CD4-positive, CD25-positive, alpha-beta regulatory T cell (primary cell): ENCODE measurements at regions not wholly inside any gene's neighbourhood (a gene's known extent, or its start where the extent isn't known, plus 50 kb on each side); places are given as distances from the start of the nearest gene placed in this dataset.

Experiments used
- ATAC-seq, 2 donors: fragments of 150-1000 bp; cut with Tn5 transposase; one replicate each; pipeline ENCODE4 v1.10.0; 2021; ENCODE audit warnings: low read depth in 2 of 2, moderate number of reproducible peaks in 2 of 2, moderate library complexity in 1 of 2
- DNase-seq, 3 donors: peaks; one replicate each; pipeline versions ENCODE4 v3.0.0 to v3.0.0-alpha.2; 2012 to 2022; ENCODE audit warnings: mixed read lengths in 1 of 3
- H3K27ac ChIP-seq: one replicate; pipeline ENCODE4 v1.7.0; 2013; ENCODE audit warnings: mild to moderate bottlenecking, low read length; ENCODE audit not compliant: insufficient read depth, poor library complexity, severe bottlenecking
- H3K27me3 ChIP-seq: one replicate; pipeline ENCODE4 v1.7.0; 2013; ENCODE audit warnings: low read length; ENCODE audit not compliant: control insufficient read depth, insufficient read depth
- H3K36me3 ChIP-seq: one replicate; pipeline ENCODE4 v1.7.0; 2013; ENCODE audit warnings: mild to moderate bottlenecking, low read length, moderate library complexity; ENCODE audit not compliant: control insufficient read depth, insufficient read depth
- H3K4me1 ChIP-seq: 2 replicates; pipeline ENCODE4 v1.7.0; 2013; ENCODE audit warnings: mild to moderate bottlenecking, low read length; ENCODE audit not compliant: insufficient read depth, control insufficient read depth, poor library complexity, severe bottlenecking
- H3K4me3 ChIP-seq: one replicate; pipeline ENCODE4 v1.7.0; 2013; ENCODE audit warnings: low read depth, mild to moderate bottlenecking, low read length, moderate library complexity
- H3K9me3 ChIP-seq, 2 experiments: 1 replicate in 1 of 2; 2 replicates in 1 of 2; pipeline ENCODE4 v1.7.0; 2013; ENCODE audit warnings: low read length in 2 of 2, mild to moderate bottlenecking in 1 of 2, moderate library complexity in 1 of 2; ENCODE audit not compliant: control insufficient read depth in 2 of 2
- H3K27ac Mint-ChIP-seq, 3 donors: one replicate each; pipeline ENCODE4 v1.8.0; 2020 to 2022; ENCODE audit warnings: mild to moderate bottlenecking in 3 of 3, mixed read lengths in 3 of 3, moderate library complexity in 2 of 3
- H3K27me3 Mint-ChIP-seq: one replicate; pipeline ENCODE4 v1.8.0; 2022; ENCODE audit warnings: mild to moderate bottlenecking, mixed read lengths
- H3K36me3 Mint-ChIP-seq: one replicate; pipeline ENCODE4 v1.8.0; 2020; ENCODE audit warnings: mixed read lengths
- H3K4me1 Mint-ChIP-seq, 4 donors: one replicate each; pipeline ENCODE4 v1.8.0; 2020 to 2022; ENCODE audit warnings: mixed read lengths in 4 of 4, mild to moderate bottlenecking in 1 of 4
- H3K4me3 Mint-ChIP-seq, 4 donors: one replicate each; pipeline ENCODE4 v1.8.0; 2020 to 2022; ENCODE audit warnings: mild to moderate bottlenecking in 4 of 4, mixed read lengths in 4 of 4, moderate library complexity in 3 of 4
- H3K9me3 Mint-ChIP-seq, 7 donors: one replicate each; pipeline ENCODE4 v1.8.0; 2020 to 2022; ENCODE audit warnings: mixed read lengths in 7 of 7, mild to moderate bottlenecking in 3 of 7, moderate library complexity in 2 of 7

DNA sequence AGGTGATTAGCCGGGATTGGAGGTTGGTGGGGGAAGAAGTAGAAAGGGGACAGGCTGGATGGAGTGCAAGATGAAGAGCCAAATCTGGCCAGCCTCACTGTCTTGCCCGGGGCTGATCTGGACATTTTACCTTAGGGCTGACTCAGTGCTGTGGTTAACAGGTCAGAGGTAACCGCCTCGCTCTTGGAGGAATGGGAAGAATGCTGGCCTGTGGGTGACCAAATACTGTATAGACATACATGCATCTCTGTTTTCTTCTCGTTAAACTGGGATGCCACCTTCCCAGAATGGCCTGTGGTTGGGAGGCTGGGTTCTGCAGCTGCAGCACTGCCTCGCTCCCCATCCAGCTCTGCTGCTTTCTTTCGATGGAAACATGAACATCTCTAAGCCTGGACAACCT lies 120.0 kb downstream of the SEC23IP start:
- H3K27me3 ChIP-seq = peaks cover 11% of the 10 kb centered on the region
- no peak overlapping the region for H3K27ac Mint-ChIP-seq
- no peak for ATAC-seq
- no peaks in the 10 kb centered on the region for H3K36me3 ChIP-seq
- no peak overlapping the region for H3K4me3 Mint-ChIP-seq
- no peaks in the 10 kb centered on the region for H3K36me3 Mint-ChIP-seq
- no peak overlapping the region for H3K4me3 ChIP-seq
- H3K27ac ChIP-seq = no peak overlapping the region
- H3K4me1 ChIP-seq = no peaks in the 10 kb centered on the region
- H3K9me3 Mint-ChIP-seq = no peaks in the 10 kb centered on the region
- no peaks in the 10 kb centered on the region for H3K9me3 ChIP-seq
- peaks cover 20% of the 10 kb centered on the region for H3K27me3 Mint-ChIP-seq
- no peak for DNase-seq
- H3K4me1 Mint-ChIP-seq = no peaks in the 10 kb centered on the region

DNA sequence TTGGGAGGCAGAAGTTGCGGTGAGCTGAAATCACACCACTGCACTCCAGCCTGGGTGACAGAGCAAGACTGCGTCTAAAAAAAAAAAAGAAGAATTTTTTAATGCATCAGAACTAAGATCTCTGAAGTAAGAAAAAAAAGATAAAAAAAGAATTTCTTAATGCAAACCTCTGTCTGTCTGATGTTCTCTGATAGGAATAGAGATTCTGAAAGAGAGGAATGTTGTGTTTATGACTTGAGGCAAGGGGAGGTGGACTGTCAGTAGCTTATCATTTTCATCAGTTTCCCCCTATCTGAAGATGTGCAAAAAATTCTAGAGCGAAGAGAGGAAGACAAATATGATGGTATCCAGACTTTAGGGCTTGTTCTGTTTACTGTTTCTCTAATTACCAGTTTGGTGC lies 121.5 kb downstream of the SEC23IP start:
- Histone ChIP-seq H3K27ac (no peak overlapping the region), H3K4me1 (no peaks in the 10 kb centered on the region), H3K9me3 (no peaks in the 10 kb centered on the region), H3K27me3 (peaks cover 10% of the 10 kb centered on the region), H3K4me3 (no peak overlapping the region), H3K36me3 (no peaks in the 10 kb centered on the region)
- Mint-ChIP-seq H3K36me3 (no peaks in the 10 kb centered on the region), H3K4me1 (no peaks in the 10 kb centered on the region), H3K4me3 (no peak overlapping the region), H3K9me3 (no peaks in the 10 kb centered on the region), H3K27ac (no peak overlapping the region), H3K27me3 (peaks cover 16% of the 10 kb centered on the region)
- ATAC-seq (no peak), DNase-seq (no peak)

- Mint-ChIP-seq H3K4me3 (no peak overlapping the region), H3K4me1 (no peaks in the 10 kb centered on the region), H3K9me3 (peaks cover 0 to 2% (median 0%) of the 10 kb centered on the region in 7 donors), H3K27me3 (peaks cover 17% of the 10 kb centered on the region), H3K27ac (peak overlapping the region in 2 of 3 donors; percentile 3 to 37), H3K36me3 (no peaks in the 10 kb centered on the region)
- Histone ChIP-seq H3K4me3 (no peak overlapping the region), H3K27me3 (peaks cover 5% of the 10 kb centered on the region), H3K4me1 (no peaks in the 10 kb centered on the region), H3K27ac (no peak overlapping the region), H3K36me3 (no peaks in the 10 kb centered on the region), H3K9me3 (no peaks in the 10 kb centered on the region)
- ATAC-seq (no peak), DNase-seq (no peak)
Observed at GRCh38 chr10:120015064-120015463, 122.5 kb downstream of the SEC23IP start.

DNA sequence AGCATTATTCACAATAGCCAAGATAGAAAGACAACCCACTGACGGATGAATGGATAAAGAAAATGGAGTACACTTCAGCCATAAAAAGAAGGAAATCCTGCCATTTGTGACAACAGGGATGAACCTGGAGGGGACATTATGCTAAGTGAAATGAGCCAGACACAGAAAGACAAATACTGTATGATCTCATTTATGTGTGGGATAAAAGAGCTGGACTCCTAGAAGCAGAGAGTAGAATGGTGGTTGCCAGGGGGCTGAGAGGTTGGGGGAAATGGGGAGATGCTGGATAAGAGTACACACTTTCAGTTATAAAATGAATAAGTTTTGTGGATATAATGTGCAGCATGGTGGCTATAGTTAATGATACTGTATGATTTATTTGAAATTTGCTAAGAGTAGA lies 124.4 kb downstream of the SEC23IP start:
- Histone ChIP-seq H3K9me3 (no peaks in the 10 kb centered on the region), H3K27ac (no peak overlapping the region), H3K4me3 (no peak overlapping the region), H3K27me3 (peaks cover 5% of the 10 kb centered on the region), H3K36me3 (no peaks in the 10 kb centered on the region), H3K4me1 (no peaks in the 10 kb centered on the region)
- peaks cover 0 to 4% (median 0%) of the 10 kb centered on the region in 4 donors for H3K4me1 Mint-ChIP-seq
- H3K27me3 Mint-ChIP-seq = peaks cover 17% of the 10 kb centered on the region
- no peak overlapping the region for H3K27ac Mint-ChIP-seq
- ATAC-seq = no peak
- H3K9me3 Mint-ChIP-seq = peaks cover 0 to 3% (median 0%) of the 10 kb centered on the region in 7 donors
- H3K36me3 Mint-ChIP-seq = no peaks in the 10 kb centered on the region
- no peak for DNase-seq
- no peak overlapping the region for H3K4me3 Mint-ChIP-seq

DNA sequence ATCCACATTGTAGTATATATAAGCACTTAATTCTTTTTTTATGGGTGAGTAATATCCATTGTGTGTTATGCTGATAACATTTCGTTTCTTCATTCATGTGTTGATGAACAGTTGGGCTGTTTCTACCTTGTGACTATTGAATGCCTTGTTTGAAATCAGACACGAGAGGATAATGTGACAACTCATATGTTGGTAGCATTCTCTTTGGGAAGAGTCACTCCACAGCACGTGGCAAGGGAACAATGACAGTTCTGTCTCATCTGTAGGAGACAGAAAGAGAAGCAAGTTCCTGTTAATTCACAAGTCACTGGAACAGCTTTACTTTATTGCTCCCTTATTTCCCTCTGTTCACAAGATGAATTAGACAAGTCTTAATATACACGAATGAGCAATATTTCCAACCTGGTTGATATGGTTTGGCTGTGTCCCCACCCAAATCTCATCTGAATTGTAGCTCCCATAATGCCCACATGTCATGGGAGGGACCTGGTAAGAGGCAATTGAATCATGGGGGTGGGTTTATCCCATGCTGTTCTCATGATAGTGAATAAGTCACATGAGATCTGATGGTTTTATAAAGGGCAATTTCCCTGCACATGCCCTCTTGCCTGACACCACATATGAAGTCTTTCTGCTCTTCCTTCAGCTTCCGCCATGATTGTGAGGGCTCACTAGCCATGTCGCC lies 125.3 kb downstream of the SEC23IP start:
- Histone ChIP-seq H3K27me3 (peaks cover 5% of the 10 kb centered on the region), H3K4me3 (no peak overlapping the region), H3K9me3 (no peaks in the 10 kb centered on the region), H3K36me3 (no peaks in the 10 kb centered on the region), H3K4me1 (no peaks in the 10 kb centered on the region), H3K27ac (no peak overlapping the region)
- DNase-seq (no peak), ATAC-seq (no peak)
- no peaks in the 10 kb centered on the region for H3K36me3 Mint-ChIP-seq
- no peak overlapping the region for H3K27ac Mint-ChIP-seq
- H3K4me3 Mint-ChIP-seq = no peak overlapping the region
- H3K4me1 Mint-ChIP-seq = peaks cover 0 to 4% (median 0%) of the 10 kb centered on the region in 4 donors
- peaks cover 23% of the 10 kb centered on the region for H3K27me3 Mint-ChIP-seq
- peaks cover 0 to 4% (median 0%) of the 10 kb centered on the region in 7 donors for H3K9me3 Mint-ChIP-seq

DNA sequence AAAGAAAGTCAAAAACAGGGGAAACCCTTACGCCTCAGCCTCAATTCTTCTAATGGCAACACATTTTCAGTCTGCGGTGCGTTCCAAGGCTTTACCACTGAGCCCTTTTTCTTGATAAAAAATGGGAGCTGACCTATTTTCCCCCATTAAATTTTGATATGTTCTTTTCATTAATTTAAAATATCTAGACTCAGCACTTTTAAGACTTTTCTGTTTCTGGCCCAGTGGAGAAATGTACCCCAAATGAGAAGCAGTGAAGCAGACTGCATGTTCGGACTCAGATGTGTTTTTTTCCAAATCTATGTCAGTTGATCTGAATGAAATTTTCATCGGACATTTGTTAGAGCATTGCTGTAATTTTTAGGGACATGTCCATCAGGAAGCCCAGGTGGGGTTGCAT lies 126.2 kb downstream of the SEC23IP start:
- Histone ChIP-seq H3K4me1 (no peaks in the 10 kb centered on the region), H3K4me3 (no peak overlapping the region), H3K27ac (no peak overlapping the region), H3K27me3 (peaks cover 5% of the 10 kb centered on the region), H3K36me3 (no peaks in the 10 kb centered on the region), H3K9me3 (no peaks in the 10 kb centered on the region)
- Mint-ChIP-seq H3K27ac (no peak overlapping the region), H3K4me1 (peaks cover 0 to 4% (median 0%) of the 10 kb centered on the region in 4 donors), H3K9me3 (peaks cover 0 to 4% (median 0%) of the 10 kb centered on the region in 7 donors), H3K36me3 (no peaks in the 10 kb centered on the region), H3K4me3 (no peak overlapping the region), H3K27me3 (peaks cover 23% of the 10 kb centered on the region)
- ATAC-seq (no peak), DNase-seq (no peak)

- no peak overlapping the region for H3K27ac Mint-ChIP-seq
- Histone ChIP-seq H3K4me3 (no peak overlapping the region), H3K4me1 (no peaks in the 10 kb centered on the region), H3K27ac (no peak overlapping the region), H3K36me3 (no peaks in the 10 kb centered on the region), H3K9me3 (no peaks in the 10 kb centered on the region), H3K27me3 (peaks cover 4% of the 10 kb centered on the region)
- ATAC-seq (no peak), DNase-seq (no peak)
- H3K27me3 Mint-ChIP-seq = peaks cover 23% of the 10 kb centered on the region
- peaks cover 0 to 4% (median 0%) of the 10 kb centered on the region in 4 donors for H3K4me1 Mint-ChIP-seq
- no peaks in the 10 kb centered on the region for H3K36me3 Mint-ChIP-seq
- H3K9me3 Mint-ChIP-seq = peaks cover 0 to 4% (median 0%) of the 10 kb centered on the region in 7 donors
- H3K4me3 Mint-ChIP-seq = no peak overlapping the region
Observed at GRCh38 chr10:120019568-120019967, 127.0 kb downstream of the SEC23IP start.

DNA sequence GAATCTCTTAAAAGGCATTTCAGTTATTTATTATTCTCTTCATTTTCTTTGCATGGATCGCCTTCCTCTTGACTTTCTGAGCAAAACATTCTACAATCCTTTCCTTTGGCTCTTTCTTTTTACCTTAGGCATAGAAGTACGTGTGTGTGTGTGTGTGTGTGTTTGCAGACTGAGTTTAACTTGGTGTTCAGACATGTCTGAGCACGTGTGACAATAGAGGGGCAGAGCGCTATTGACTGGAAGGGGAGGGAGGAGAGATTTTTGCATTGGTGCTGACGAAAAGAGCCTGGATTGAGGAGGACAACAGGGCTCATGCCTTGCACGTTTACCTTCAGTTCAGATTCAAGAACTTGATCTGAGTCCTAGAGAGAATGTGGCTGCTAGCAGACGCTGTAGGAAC lies 129.8 kb downstream of the SEC23IP start:
- no peaks in the 10 kb centered on the region for H3K9me3 ChIP-seq
- peaks cover 0 to 4% (median 0%) of the 10 kb centered on the region in 4 donors for H3K4me1 Mint-ChIP-seq
- no peak overlapping the region for H3K27ac ChIP-seq
- no peak for ATAC-seq
- no peaks in the 10 kb centered on the region for H3K36me3 ChIP-seq
- no peak overlapping the region for H3K4me3 ChIP-seq
- no peaks in the 10 kb centered on the region for H3K4me1 ChIP-seq
- no peak overlapping the region for H3K4me3 Mint-ChIP-seq
- DNase-seq = no peak
- peak overlapping the region in 2 of 3 donors; percentile 4 to 87 for H3K27ac Mint-ChIP-seq
- peaks cover 25% of the 10 kb centered on the region for H3K27me3 Mint-ChIP-seq
- H3K9me3 Mint-ChIP-seq = peaks cover 0 to 4% (median 0%) of the 10 kb centered on the region in 7 donors
- H3K27me3 ChIP-seq = peaks cover 1% of the 10 kb centered on the region
- no peaks in the 10 kb centered on the region for H3K36me3 Mint-ChIP-seq
